Muscle layer of colon (tissue), 2 donors: ENCODE measurements at regions not wholly inside any gene's neighbourhood (a gene's known extent, or its start where the extent isn't known, plus 50 kb on each side); places are given as distances from the start of the nearest gene placed in this dataset.

Source experiments
- H3K27ac ChIP-seq: one replicate; pipeline ENCODE4 v1.7.0; 2013; ENCODE audit warnings: low read depth, mild to moderate bottlenecking, low read length, moderate library complexity
- H3K27me3 ChIP-seq, 2 donors: one replicate each; pipeline ENCODE4 v1.7.0; 2013; ENCODE audit warnings: low read length in 2 of 2, mild to moderate bottlenecking in 2 of 2; ENCODE audit not compliant: insufficient read depth in 2 of 2, control insufficient read depth in 1 of 2
- H3K36me3 ChIP-seq: one replicate; pipeline ENCODE4 v1.7.0; 2013; ENCODE audit warnings: mild to moderate bottlenecking, low read length; ENCODE audit not compliant: insufficient read depth
- H3K4me1 ChIP-seq: one replicate; pipeline ENCODE4 v1.7.0; 2013; ENCODE audit warnings: mild to moderate bottlenecking, low read length; ENCODE audit not compliant: insufficient read depth
- H3K4me3 ChIP-seq, 2 donors: one replicate each; pipeline ENCODE4 v1.7.0; 2013; ENCODE audit warnings: low read length in 2 of 2, low read depth in 1 of 2, mild to moderate bottlenecking in 1 of 2, moderate library complexity in 1 of 2
- H3K9ac ChIP-seq: one replicate; pipeline ENCODE4 v1.7.0; 2013; ENCODE audit warnings: low read length
- H3K9me3 ChIP-seq: one replicate; pipeline ENCODE4 v1.7.0; 2013; ENCODE audit warnings: mild to moderate bottlenecking, low read length
- donor health status: abdominal sarcoma.
- donor health status: Adenocarcinoma of cecum.

DNA sequence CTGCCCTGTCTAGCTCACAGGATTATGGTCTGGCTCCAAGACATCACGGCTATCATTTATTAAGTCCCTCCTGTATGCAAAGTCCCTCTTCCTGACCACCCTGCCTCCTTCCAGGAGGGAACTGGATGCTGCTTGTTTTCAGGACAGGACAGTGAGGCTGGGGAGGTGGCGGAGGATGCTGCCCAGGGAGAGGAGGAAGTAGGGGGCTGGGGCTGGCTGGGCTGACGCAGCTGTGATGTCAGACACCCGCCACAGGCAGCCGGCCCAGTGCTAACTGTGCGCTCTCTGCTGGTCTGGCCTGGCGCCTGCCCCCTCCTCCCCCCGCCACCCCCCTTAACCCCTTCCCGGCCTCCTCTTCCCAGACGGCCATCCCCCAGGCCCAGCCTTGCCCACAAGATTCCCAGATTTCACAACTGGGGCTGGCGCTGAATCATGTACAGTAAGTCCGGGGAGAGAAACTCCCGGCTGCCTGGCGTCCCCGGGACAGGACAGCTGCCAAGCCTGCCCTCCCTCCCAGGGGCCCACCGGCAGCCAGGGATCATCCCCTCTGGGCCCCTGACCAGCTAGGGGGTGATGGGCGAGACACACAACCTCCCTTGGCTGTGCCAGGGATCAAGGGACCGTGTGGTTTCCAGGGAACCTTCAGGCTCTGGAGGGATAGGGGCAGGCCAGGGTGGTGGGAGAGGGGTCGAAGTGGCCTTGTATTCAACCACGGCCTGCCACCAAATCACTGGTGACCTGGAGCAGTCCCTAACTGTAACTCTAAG, 118.1 kb downstream of the CEBPB start:
- Histone ChIP-seq H3K4me3 (peak overlapping the region; percentile 16 to 41), H3K9ac (peak overlapping the region; percentile 77), H3K27ac (peak overlapping the region; percentile 96), H3K36me3 (no peaks in the 10 kb centered on the region), H3K4me1 (peaks cover 72% of the 10 kb centered on the region), H3K27me3 (no peaks in the 10 kb centered on the region), H3K9me3 (no peaks in the 10 kb centered on the region)

DNA sequence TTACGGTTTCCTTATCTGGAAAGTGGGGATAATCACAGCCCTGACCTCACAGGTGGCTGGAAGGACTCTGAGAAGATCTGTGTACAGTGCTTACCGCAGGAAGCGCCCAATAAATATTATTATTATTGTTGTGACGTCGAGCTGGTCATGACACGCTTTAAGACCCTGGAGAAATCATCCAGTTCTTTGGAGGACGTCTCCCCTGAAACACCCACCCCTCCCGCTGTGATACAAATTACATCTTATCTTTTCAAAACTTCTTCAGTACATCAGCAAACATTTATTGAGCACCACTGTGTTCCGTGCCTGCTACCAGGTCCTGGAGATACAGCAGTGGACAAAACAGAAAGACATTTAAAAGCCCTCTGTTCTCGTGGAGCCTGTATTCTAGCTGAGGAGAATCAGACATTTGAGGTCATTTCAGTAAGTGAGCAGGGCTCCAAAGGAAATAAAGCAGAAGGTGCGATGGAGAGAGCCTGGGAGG, 118.7 kb downstream of the CEBPB start:
- H3K4me1 ChIP-seq, result peaks cover 66% of the 10 kb centered on the region
- H3K27ac ChIP-seq, result peak overlapping the region; percentile 96
- no peaks in the 10 kb centered on the region for H3K9me3 ChIP-seq
- peak overlapping the region; percentile 77 for H3K9ac ChIP-seq
- H3K36me3 ChIP-seq, result no peaks in the 10 kb centered on the region
- peak overlapping the region in 1 of 2 donors; percentile 26 for H3K4me3 ChIP-seq
- H3K27me3 ChIP-seq, result no peaks in the 10 kb centered on the region

DNA sequence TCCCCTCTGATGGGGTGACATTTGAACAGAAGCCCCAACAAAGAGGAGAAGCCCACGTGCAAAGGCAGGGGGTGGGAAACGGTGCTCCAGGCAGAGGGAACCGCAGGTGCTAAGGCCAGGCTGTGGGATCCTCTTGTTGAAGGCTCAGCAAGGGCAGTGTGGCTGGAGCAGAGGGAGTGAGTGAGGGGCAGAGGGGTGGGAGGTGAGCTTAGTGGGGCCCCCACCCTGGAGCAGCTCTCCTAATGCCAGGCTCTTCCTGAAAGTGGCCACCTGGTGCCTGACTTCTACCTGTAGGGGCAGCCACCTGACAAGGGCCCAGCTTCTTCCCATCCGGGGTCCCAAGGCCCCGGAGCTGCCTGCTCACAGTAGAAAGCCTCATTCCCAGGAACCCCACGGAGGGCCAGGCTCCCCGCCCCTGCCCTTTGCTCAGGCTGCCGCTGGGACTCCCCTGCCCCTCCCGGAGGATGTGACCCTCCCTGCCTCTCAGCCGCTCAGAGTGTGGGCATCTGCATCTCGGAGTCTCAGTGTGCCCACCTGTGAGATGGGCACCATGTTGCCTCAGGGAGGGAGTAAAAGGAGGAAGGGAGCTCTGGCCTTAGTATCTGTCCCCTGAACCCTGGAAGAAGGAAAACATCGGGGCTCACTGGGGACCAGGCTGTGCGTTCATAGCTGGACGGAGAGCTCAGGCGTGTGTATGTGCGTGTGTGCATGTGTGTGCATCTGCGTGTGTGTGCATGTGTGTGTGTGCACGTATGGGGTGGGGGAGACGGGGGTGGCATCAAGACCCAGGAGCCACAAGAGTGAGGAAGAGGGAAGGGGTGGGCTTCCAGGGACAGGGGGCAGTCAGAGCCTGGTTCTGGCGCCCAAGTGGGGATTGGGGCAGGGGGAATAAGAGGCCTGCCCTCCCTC, 119.4 kb downstream of the CEBPB start:
- Histone ChIP-seq H3K4me3 (no peak overlapping the region), H3K4me1 (peaks cover 59% of the 10 kb centered on the region), H3K36me3 (no peaks in the 10 kb centered on the region), H3K27ac (peak overlapping the region; percentile 96), H3K9ac (peak overlapping the region; percentile 77), H3K9me3 (no peaks in the 10 kb centered on the region), H3K27me3 (no peaks in the 10 kb centered on the region)

DNA sequence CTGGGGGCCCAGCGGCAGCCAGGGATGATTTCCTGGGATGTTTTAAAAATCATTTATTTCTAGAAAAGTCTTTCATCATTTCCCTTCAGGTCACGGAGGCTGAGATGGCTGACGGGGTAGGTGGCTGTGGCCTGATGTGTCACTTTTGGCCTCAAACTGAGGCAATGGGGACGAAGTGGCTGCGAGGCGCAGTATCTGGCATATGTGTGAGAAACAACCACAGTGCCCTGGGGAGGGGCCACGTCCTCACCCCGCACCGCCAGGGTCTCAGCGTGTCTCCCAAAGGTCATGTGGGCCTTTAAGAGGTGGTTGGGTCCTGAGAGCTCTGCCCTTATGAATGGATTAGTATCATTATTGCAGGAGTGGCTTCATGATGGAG, 120.0 kb downstream of the CEBPB start:
- no peaks in the 10 kb centered on the region for H3K36me3 ChIP-seq
- H3K4me3 ChIP-seq, result no peak overlapping the region
- H3K4me1 ChIP-seq, result peaks cover 52% of the 10 kb centered on the region
- H3K27me3 ChIP-seq, result no peaks in the 10 kb centered on the region
- no peak overlapping the region for H3K9ac ChIP-seq
- peak overlapping the region; percentile 96 for H3K27ac ChIP-seq
- no peaks in the 10 kb centered on the region for H3K9me3 ChIP-seq

DNA sequence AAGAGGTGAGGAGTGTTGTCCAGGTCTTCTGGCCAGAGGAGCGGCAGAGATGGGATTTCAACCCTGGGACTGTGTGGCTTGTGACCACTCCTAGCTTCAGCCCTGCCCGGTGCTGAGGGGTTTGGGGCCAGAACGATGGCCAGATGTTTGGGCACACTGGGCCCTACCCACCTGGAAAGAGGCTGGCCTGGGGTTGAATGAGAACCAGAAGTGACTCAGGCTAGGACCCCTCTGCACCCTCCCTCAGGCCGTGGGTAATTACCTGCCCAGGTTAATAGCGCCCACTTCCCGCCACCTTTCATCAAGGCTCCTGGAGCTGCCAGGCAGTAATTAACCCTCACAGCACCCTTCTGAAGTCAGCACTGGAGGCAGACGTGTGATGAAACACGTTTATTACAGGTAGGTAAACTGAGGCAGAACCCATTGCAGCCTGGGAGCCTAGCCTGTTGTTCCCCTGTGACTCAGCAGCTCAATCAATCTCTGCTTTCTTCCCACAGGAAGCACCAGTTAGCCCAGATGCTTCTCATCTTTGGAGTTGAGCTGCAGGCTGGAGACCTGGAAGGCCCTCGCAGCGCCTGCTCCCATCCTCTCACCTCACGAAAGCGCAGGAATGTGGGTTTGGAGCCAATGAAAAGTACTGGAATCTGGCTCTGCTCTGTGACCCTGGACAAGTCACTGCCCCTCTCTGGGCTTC, 120.8 kb downstream of the CEBPB start:
- Histone ChIP-seq H3K9ac (no peak overlapping the region), H3K9me3 (no peaks in the 10 kb centered on the region), H3K27ac (peak overlapping the region; percentile 96), H3K4me1 (peaks cover 44% of the 10 kb centered on the region), H3K27me3 (no peaks in the 10 kb centered on the region), H3K36me3 (no peaks in the 10 kb centered on the region), H3K4me3 (no peak overlapping the region)

DNA sequence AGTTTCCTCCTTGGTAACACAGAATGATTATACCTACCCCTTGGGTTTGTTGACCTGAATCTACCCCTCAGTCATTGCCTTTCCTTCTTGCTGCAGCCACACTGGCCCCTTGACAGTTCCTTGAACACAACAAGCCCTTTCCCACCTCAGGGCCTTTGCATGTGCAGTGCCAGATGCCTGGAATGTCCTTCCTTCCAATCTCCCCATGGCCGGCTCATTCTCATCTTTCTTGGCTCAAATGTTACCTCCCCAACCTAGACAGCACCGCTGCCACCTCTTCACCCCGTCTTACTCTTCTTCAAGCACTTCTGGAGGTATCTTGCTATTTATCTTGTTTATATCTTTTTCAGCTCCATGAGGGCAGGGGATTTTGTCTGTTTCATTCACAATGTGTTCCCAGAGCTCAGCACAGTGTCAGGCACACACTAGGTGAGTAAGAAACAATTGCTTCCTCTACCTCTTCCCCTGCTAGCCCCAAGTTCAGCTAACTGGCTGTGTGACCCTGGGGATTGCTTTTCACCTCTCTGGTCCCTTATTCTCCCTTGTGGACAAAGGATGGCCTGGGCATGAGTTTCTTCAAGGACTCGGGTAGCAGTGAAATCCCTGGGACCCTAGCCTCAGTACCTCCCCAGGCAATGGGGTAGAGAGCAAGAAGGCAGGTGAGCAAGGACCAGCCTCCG, 121.5 kb downstream of the CEBPB start:
- no peaks in the 10 kb centered on the region for H3K9me3 ChIP-seq
- H3K4me3 ChIP-seq, result peak overlapping the region in 1 of 2 donors; percentile 8
- H3K9ac ChIP-seq, result no peak overlapping the region
- peak overlapping the region; percentile 71 for H3K27ac ChIP-seq
- H3K4me1 ChIP-seq, result peaks cover 38% of the 10 kb centered on the region
- H3K27me3 ChIP-seq, result no peaks in the 10 kb centered on the region
- no peaks in the 10 kb centered on the region for H3K36me3 ChIP-seq

DNA sequence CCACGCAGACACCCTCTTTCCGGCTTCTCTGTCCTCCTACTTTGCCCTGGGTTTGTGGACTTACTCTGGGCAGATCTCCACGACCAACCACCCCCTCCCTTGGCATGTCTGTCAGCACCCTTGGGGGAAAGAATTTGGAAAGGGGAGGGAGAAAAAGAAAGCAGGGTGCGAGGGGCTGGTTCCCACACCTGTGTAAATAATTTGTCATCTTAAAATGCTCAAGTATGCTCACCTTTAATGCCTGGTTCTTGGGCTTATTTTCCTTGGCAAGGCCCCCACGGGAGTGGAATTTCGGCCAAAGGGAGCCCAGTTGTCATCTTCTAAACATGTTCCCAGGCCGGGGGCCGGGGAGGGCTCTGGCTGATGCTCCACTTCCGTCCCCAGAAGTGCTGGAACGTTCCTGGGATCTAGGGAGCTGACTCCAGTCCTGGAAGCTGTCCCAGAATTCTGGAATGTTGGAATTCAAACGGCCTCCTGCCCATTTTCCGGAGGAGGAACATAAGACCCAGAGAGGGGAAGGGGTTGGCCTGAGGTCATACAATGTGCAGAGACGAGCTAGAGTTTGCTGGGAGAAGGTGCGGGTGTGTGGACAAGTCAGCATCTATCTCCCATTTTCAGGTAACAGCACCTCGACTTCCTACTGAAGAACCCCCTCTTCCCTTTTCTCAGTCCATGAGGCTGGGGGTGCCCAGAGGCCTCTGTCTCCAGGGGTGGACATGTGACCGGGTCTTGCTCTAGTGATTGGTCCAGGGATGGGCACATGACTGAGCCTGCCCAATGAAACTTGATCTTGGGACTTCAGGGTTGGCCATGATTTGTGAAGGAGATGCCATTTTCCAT, 122.3 kb downstream of the CEBPB start:
- H3K27me3 ChIP-seq, result no peaks in the 10 kb centered on the region
- no peaks in the 10 kb centered on the region for H3K9me3 ChIP-seq
- no peak overlapping the region for H3K9ac ChIP-seq
- peak overlapping the region; percentile 73 for H3K27ac ChIP-seq
- H3K36me3 ChIP-seq, result no peaks in the 10 kb centered on the region
- peak overlapping the region in 1 of 2 donors; percentile 8 for H3K4me3 ChIP-seq
- peaks cover 32% of the 10 kb centered on the region for H3K4me1 ChIP-seq

DNA sequence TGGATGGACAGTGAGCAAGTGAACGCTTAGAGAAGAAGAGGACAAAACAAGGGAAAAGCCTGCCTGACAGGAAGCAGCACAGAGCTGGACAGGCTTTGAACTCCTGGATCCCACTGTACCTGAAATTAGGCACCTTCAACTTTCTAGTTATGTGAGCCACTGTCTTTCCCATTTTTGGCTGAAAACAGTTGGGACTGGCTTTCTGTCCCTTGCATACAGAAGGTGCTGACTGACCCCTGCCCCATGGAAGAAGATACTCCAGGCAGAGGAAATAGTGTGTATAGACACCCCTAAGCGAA, 122.8 kb downstream of the CEBPB start:
- H3K27me3 ChIP-seq, result no peaks in the 10 kb centered on the region
- H3K9ac ChIP-seq, result no peak overlapping the region
- peak overlapping the region; percentile 73 for H3K27ac ChIP-seq
- H3K4me1 ChIP-seq, result peaks cover 26% of the 10 kb centered on the region
- no peaks in the 10 kb centered on the region for H3K9me3 ChIP-seq
- no peak overlapping the region for H3K4me3 ChIP-seq
- H3K36me3 ChIP-seq, result no peaks in the 10 kb centered on the region

DNA sequence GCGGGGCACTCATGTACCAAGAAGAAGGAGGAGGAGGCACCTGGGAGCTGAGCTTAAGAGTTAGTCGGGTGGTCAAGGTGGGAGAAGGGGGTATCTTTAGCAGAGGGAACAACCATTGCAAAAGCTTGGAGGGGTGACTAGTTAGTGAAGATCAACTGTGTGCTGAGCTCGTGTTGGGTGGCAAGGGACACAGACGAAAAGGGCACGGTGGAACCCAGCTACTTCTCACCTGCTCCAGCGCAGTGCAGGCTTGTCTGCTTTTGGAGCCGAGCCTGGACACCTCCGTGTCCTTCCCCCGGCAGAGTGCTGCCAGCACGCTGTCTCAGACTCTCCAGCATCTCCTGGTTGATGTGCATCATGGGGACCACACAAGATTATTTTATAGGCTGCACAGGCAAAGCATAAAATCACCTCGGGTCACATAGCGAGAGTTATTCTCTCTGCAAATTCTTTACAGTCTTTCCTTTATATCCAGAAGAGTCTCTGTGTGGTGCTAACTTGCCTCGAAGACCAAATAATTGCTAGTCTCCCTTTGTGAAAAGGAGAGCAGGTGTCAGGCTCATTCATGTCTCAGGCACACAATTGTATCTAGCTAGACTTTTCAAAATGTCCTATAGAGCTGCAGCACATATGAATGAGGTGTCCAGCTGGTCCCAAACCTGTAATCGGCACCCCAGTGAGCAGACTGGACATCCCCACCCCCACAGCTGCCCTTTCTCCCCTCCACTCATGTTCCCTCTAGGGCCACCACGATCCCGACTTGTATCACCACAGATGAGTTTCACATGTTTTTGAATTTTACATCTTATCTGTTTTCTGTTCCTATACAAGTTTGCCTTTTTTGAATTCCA, 123.4 kb downstream of the CEBPB start:
- Histone ChIP-seq H3K4me1 (peaks cover 22% of the 10 kb centered on the region), H3K36me3 (no peaks in the 10 kb centered on the region), H3K9ac (no peak overlapping the region), H3K27me3 (no peaks in the 10 kb centered on the region), H3K4me3 (no peak overlapping the region), H3K27ac (peak overlapping the region; percentile 73), H3K9me3 (no peaks in the 10 kb centered on the region)
